ENCODE measurements at regions not wholly inside any gene's neighbourhood (a gene's known extent, or its start where the extent isn't known, plus 50 kb on each side); places are given as distances from the start of the nearest gene placed in this dataset.
A peak's percentile ranks its signal among the peaks of the same experiment; 100 is the strongest.

- H3K4me1 Mint-ChIP-seq (ENCODE audit: low read depth, unreplicated experiment), result no peaks in the 10 kb centered on the region
Measured at GRCh38 chr4:170522427-170522970, 432.7 kb upstream of the AADAT start.

GRCh38 chr4:170497689-170498088 is 407.9 kb upstream of the AADAT start:
- Mint-ChIP-seq H3K27me3 (ENCODE audit: low read depth, unreplicated experiment) (no peaks in the 10 kb centered on the region), H3K4me3 (ENCODE audit: unreplicated experiment) (no peak overlapping the region), H3K9me3 (ENCODE audit: unreplicated experiment) (peaks cover 9% of the 10 kb centered on the region), H3K4me1 (ENCODE audit: low read depth, unreplicated experiment) (no peaks in the 10 kb centered on the region), H3K27ac (ENCODE audit: unreplicated experiment) (no peak overlapping the region), H3K36me3 (ENCODE audit: low read depth, unreplicated experiment) (no peaks in the 10 kb centered on the region)
- H2AFZ ChIP-seq (ENCODE audit: low read depth, low read length), result no peak overlapping the region
- peak overlapping the region; percentile 73 for H3K4me2 ChIP-seq (ENCODE audit: low read length)
- no peaks in the 10 kb centered on the region for H4K20me1 ChIP-seq (ENCODE audit: insufficient read depth, low read length)
- FAIRE-seq (no peak), DNase-seq (ENCODE audit: low read depth) (no peak)
- H3K9me3 ChIP-seq (ENCODE audit: insufficient read depth, low read depth, low read length), result no peaks in the 10 kb centered on the region
- no peak overlapping the region for H3K9ac ChIP-seq (ENCODE audit: low read length)
- no peaks in the 10 kb centered on the region for H3K4me1 ChIP-seq (ENCODE audit: insufficient read depth, low read length)
- no peaks in the 10 kb centered on the region for H3K36me3 ChIP-seq (ENCODE audit: insufficient read depth, low read length)
- TF ChIP-seq EZH2 (IDR thresholded peaks at IDR 0.05; ENCODE audit: insufficient read depth, low read length), result no peak
- no peak for TF ChIP-seq CTCF (IDR thresholded peaks at IDR 0.05; ENCODE audit: insufficient read depth, low read depth, low read length)
- H3K27ac ChIP-seq (ENCODE audit: low read depth, low read length), result no peak overlapping the region
- H3K4me3 ChIP-seq (ENCODE audit: insufficient read depth, low read depth, low read length), result no peak overlapping the region
- no peaks in the 10 kb centered on the region for H3K27me3 ChIP-seq (ENCODE audit: insufficient read depth, low read length)
- H3K79me2 ChIP-seq (ENCODE audit: insufficient read depth, low read length), result no peaks in the 10 kb centered on the region

More at GRCh38 chr4:170522427-170522970, 432.7 kb upstream of the AADAT start:
- H2AFZ ChIP-seq (ENCODE audit: low read depth, low read length), result no peak overlapping the region
- no peak for TF ChIP-seq EZH2 (IDR thresholded peaks at IDR 0.05; ENCODE audit: insufficient read depth, low read length)
- no peak for TF ChIP-seq CTCF (IDR thresholded peaks at IDR 0.05; ENCODE audit: insufficient read depth, low read depth, low read length)
- DNase-seq (ENCODE audit: low read depth), result no peak
- H3K27ac ChIP-seq (ENCODE audit: low read depth, low read length), result no peak overlapping the region
- Mint-ChIP-seq H3K4me3 (ENCODE audit: unreplicated experiment) (no peak overlapping the region), H3K36me3 (ENCODE audit: low read depth, unreplicated experiment) (no peaks in the 10 kb centered on the region), H3K9me3 (ENCODE audit: unreplicated experiment) (peaks cover 3% of the 10 kb centered on the region), H3K27me3 (ENCODE audit: low read depth, unreplicated experiment) (no peaks in the 10 kb centered on the region), H3K27ac (ENCODE audit: unreplicated experiment) (no peak overlapping the region)
- no peaks in the 10 kb centered on the region for H3K79me2 ChIP-seq (ENCODE audit: insufficient read depth, low read length)
- no peak for FAIRE-seq
- no peak overlapping the region for H3K9ac ChIP-seq (ENCODE audit: low read length)
- no peaks in the 10 kb centered on the region for H3K4me1 ChIP-seq (ENCODE audit: insufficient read depth, low read length)
- no peak overlapping the region for H3K4me3 ChIP-seq (ENCODE audit: insufficient read depth, low read depth, low read length)
- H3K4me2 ChIP-seq (ENCODE audit: low read length), result no peak overlapping the region
- no peaks in the 10 kb centered on the region for H3K9me3 ChIP-seq (ENCODE audit: insufficient read depth, low read depth, low read length)
- H4K20me1 ChIP-seq (ENCODE audit: insufficient read depth, low read length), result no peaks in the 10 kb centered on the region
- H3K27me3 ChIP-seq (ENCODE audit: insufficient read depth, low read length), result no peaks in the 10 kb centered on the region
- no peaks in the 10 kb centered on the region for H3K36me3 ChIP-seq (ENCODE audit: insufficient read depth, low read length)

GRCh38 chr4:170497112-170497511 is 407.4 kb upstream of the AADAT start:
- Histone ChIP-seq H2AFZ (ENCODE audit: low read depth, low read length) (peak overlapping the region; percentile 40), H4K20me1 (ENCODE audit: insufficient read depth, low read length) (no peaks in the 10 kb centered on the region), H3K9me3 (ENCODE audit: insufficient read depth, low read depth, low read length) (no peaks in the 10 kb centered on the region), H3K4me1 (ENCODE audit: insufficient read depth, low read length) (no peaks in the 10 kb centered on the region), H3K9ac (ENCODE audit: low read length) (peak overlapping the region; percentile 43), H3K4me2 (ENCODE audit: low read length) (peak overlapping the region; percentile 73), H3K36me3 (ENCODE audit: insufficient read depth, low read length) (no peaks in the 10 kb centered on the region), H3K27ac (ENCODE audit: low read depth, low read length) (no peak overlapping the region), H3K27me3 (ENCODE audit: insufficient read depth, low read length) (no peaks in the 10 kb centered on the region), H3K79me2 (ENCODE audit: insufficient read depth, low read length) (no peaks in the 10 kb centered on the region), H3K4me3 (ENCODE audit: insufficient read depth, low read depth, low read length) (peak overlapping the region; percentile 39)
- Mint-ChIP-seq H3K4me1 (ENCODE audit: low read depth, unreplicated experiment) (no peaks in the 10 kb centered on the region), H3K4me3 (ENCODE audit: unreplicated experiment) (no peak overlapping the region), H3K36me3 (ENCODE audit: low read depth, unreplicated experiment) (no peaks in the 10 kb centered on the region), H3K27me3 (ENCODE audit: low read depth, unreplicated experiment) (no peaks in the 10 kb centered on the region), H3K9me3 (ENCODE audit: unreplicated experiment) (peaks cover 9% of the 10 kb centered on the region), H3K27ac (ENCODE audit: unreplicated experiment) (no peak overlapping the region)
- DNase-seq (ENCODE audit: low read depth) (no peak), FAIRE-seq (no peak)
- TF ChIP-seq CTCF (IDR thresholded peaks at IDR 0.05; ENCODE audit: insufficient read depth, low read depth, low read length), result no peak
- no peak for TF ChIP-seq EZH2 (IDR thresholded peaks at IDR 0.05; ENCODE audit: insufficient read depth, low read length)

All from astrocyte (in vitro differentiated cells and primary cell).